Smooth muscle cell (in vitro differentiated cells): ENCODE measurements at regions not wholly inside any gene's neighbourhood (a gene's known extent, or its start where the extent isn't known, plus 50 kb on each side); places are given as distances from the start of the nearest gene placed in this dataset.

Experiments
- DNase-seq: peaks from one replicate; lab custom pipeline; 2025; ENCODE audit not compliant: unreplicated experiment; lab: John Stamatoyannopoulos, UW
- H2AFZ ChIP-seq: fragments of 200-600 bp; sonication (generic); 2 replicates; pipeline ENCODE4 v1.6.0; 2016; ENCODE audit warnings: antibody characterized with exemption, low read depth, mild to moderate bottlenecking
- H3F3A ChIP-seq: fragments of 200-600 bp; sonication (generic); 2 replicates; pipeline ENCODE4 v1.6.0; 2017; ENCODE audit warnings: antibody characterized with exemption, low read depth
- H3K27ac ChIP-seq: fragments of 200-600 bp; sonication (generic); 2 replicates; pipeline ENCODE4 v1.5.1; 2016; ENCODE audit warnings: low read depth, mild to moderate bottlenecking
- H3K27me3 ChIP-seq: fragments of 200-600 bp; sonication (generic); 2 replicates; pipeline ENCODE4 v1.6.1; 2016; ENCODE audit warnings: low read depth, mild to moderate bottlenecking
- H3K36me3 ChIP-seq: fragments of 200-600 bp; sonication (generic); 2 replicates; pipeline ENCODE4 v1.5.1; 2016; ENCODE audit warnings: low read depth
- H3K4me1 ChIP-seq: fragments of 200-600 bp; sonication (generic); 2 replicates; pipeline ENCODE4 v1.5.1; 2016; ENCODE audit warnings: low read depth
- H3K4me2 ChIP-seq: fragments of 200-600 bp; sonication (generic); 2 replicates; pipeline ENCODE4 v1.6.0; 2016; ENCODE audit warnings: mild to moderate bottlenecking
- H3K4me3 ChIP-seq: fragments of 200-600 bp; sonication (generic); 2 replicates; pipeline ENCODE4 v1.5.1; 2016; ENCODE audit warnings: mild to moderate bottlenecking
- H3K79me2 ChIP-seq: fragments of 200-600 bp; sonication (generic); 2 replicates; pipeline ENCODE4 v1.6.0; 2016; ENCODE audit warnings: low read depth, mild to moderate bottlenecking
- H3K9ac ChIP-seq: fragments of 200-600 bp; sonication (generic); 2 replicates; pipeline ENCODE4 v1.6.0; 2016; ENCODE audit warnings: low read depth
- H3K9me3 ChIP-seq: fragments of 200-600 bp; sonication (generic); replicated peaks from 2 replicates; pipeline ENCODE4 v1.5.1; 2016; ENCODE audit warnings: low read depth
- H4K20me1 ChIP-seq: fragments of 200-600 bp; sonication (generic); 2 replicates; pipeline ENCODE4 v1.6.0; 2016; ENCODE audit warnings: low read depth
- WGBS: methylation state at CpG from one replicate; pipeline ENCODE4 v1.1.7; 2016; ENCODE audit warnings: low lambda C conversion rate; 5-methylcytosine and 5-hydroxymethylcytosine counted together
- TF ChIP-seq, protein P1 (sequence below): fragments of 200-600 bp; sonication (generic); IDR thresholded peaks from 2 replicates; pipeline ENCODE4 v1.5.1; 2017; ENCODE audit warnings: borderline replicate concordance, mild to moderate bottlenecking, antibody characterized with exemption; ENCODE audit not compliant: insufficient read depth, poor library complexity, severe bottlenecking

DNA sequence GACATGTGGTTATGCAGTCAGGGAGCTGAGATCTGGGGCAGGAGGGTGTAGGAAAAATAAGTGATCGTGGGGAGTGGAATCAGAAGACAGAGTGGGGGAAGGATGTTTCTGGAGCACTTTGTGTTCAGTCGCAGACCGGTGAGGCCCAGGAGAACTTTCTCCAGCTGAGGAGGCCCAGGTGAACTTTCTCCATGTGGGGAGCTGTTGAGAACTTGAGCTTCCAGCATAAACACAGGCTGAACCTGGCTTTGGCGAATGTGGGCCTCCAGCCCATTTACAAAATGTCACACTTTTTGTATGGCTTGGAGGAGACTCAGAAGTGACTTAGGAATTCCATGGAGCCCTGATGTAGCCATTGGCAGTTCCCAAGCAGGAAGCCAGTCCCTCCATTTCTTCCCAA is 108.5 kb downstream of the VAPA start:
- Histone ChIP-seq H2AFZ (no peak overlapping the region), H3F3A (peaks cover 6% of the 10 kb centered on the region), H3K27me3 (no peaks in the 10 kb centered on the region), H3K4me1 (no peaks in the 10 kb centered on the region), H3K9me3 (no peaks in the 10 kb centered on the region), H3K36me3 (no peaks in the 10 kb centered on the region), H4K20me1 (no peaks in the 10 kb centered on the region), H3K4me2 (no peak overlapping the region), H3K27ac (no peak overlapping the region), H3K9ac (no peak overlapping the region), H3K4me3 (no peak overlapping the region), H3K79me2 (no peaks in the 10 kb centered on the region)
- DNase-seq = no peak
- TF ChIP-seq, protein P1, sequence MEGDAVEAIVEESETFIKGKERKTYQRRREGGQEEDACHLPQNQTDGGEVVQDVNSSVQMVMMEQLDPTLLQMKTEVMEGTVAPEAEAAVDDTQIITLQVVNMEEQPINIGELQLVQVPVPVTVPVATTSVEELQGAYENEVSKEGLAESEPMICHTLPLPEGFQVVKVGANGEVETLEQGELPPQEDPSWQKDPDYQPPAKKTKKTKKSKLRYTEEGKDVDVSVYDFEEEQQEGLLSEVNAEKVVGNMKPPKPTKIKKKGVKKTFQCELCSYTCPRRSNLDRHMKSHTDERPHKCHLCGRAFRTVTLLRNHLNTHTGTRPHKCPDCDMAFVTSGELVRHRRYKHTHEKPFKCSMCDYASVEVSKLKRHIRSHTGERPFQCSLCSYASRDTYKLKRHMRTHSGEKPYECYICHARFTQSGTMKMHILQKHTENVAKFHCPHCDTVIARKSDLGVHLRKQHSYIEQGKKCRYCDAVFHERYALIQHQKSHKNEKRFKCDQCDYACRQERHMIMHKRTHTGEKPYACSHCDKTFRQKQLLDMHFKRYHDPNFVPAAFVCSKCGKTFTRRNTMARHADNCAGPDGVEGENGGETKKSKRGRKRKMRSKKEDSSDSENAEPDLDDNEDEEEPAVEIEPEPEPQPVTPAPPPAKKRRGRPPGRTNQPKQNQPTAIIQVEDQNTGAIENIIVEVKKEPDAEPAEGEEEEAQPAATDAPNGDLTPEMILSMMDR = no peak
- 91% methylated on average over 4 of the region's 4 CpGs for WGBS

DNA sequence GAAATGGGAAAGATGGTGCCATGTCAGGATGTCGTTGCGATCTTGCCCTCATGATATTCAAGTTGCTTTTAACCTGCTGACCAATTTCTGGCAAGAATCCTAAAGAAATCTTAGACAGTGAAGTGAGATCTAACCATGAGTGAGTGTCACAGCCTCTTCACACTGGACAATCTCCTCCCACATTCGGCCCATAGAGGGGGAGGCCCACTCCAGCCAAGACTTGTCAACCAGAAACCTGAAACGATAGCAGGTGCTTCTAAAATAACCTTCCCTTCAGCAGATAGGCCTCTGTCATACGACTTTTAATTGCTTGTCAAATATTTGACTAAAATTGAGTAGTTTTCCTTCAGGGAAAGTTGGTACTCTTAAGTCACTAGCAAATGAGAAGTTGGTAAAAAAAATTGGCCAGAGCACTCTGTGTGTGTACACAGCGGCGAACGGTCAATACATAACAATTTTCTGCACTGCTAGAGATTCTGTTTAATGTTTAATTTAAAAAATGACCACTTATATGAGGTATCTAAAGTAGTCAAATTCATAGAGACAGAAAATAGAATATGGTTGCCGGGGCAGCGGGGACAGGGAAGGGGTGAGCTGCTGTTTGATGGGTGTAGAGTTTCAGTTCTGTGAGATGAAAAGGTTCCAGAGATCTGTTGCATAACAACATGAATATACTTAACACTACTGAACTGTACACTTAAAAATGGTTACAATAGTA is 110.2 kb downstream of the VAPA start:
- no peak for DNase-seq
- H3F3A ChIP-seq = peaks cover 6% of the 10 kb centered on the region
- H3K79me2 ChIP-seq = no peaks in the 10 kb centered on the region
- H3K36me3 ChIP-seq = no peaks in the 10 kb centered on the region
- H3K27ac ChIP-seq = no peak overlapping the region
- no peak overlapping the region for H3K4me2 ChIP-seq
- no peak overlapping the region for H2AFZ ChIP-seq
- no peaks in the 10 kb centered on the region for H3K4me1 ChIP-seq
- no peaks in the 10 kb centered on the region for H3K9me3 ChIP-seq
- 88% methylated on average over 10 of the region's 10 CpGs for WGBS
- TF ChIP-seq, protein P1 = no peak
- H4K20me1 ChIP-seq = no peaks in the 10 kb centered on the region
- H3K9ac ChIP-seq = no peak overlapping the region
- no peak overlapping the region for H3K4me3 ChIP-seq
- H3K27me3 ChIP-seq = no peaks in the 10 kb centered on the region

- H3K9me3 ChIP-seq = no peaks in the 10 kb centered on the region
- H3K27ac ChIP-seq = no peak overlapping the region
- TF ChIP-seq, protein P1 = no peak
- H3K36me3 ChIP-seq = no peaks in the 10 kb centered on the region
- no peaks in the 10 kb centered on the region for H3K4me1 ChIP-seq
- H3K4me3 ChIP-seq = no peak overlapping the region
- no peaks in the 10 kb centered on the region for H3K79me2 ChIP-seq
- DNase-seq = no peak
- no peak overlapping the region for H3K9ac ChIP-seq
- H3F3A ChIP-seq = peaks cover 6% of the 10 kb centered on the region
- H3K4me2 ChIP-seq = peak overlapping the region; percentile 31
- 74% methylated on average over 15 of the region's 15 CpGs for WGBS
- no peaks in the 10 kb centered on the region for H3K27me3 ChIP-seq
- no peaks in the 10 kb centered on the region for H4K20me1 ChIP-seq
- no peak overlapping the region for H2AFZ ChIP-seq
Measured at GRCh38 chr18:10025711-10026670, 112.2 kb downstream of the VAPA start.
